ENCODE measurements at regions not wholly inside any gene's neighbourhood (a gene's known extent, or its start where the extent isn't known, plus 50 kb on each side); places are given as distances from the start of the nearest gene placed in this dataset.

DNA sequence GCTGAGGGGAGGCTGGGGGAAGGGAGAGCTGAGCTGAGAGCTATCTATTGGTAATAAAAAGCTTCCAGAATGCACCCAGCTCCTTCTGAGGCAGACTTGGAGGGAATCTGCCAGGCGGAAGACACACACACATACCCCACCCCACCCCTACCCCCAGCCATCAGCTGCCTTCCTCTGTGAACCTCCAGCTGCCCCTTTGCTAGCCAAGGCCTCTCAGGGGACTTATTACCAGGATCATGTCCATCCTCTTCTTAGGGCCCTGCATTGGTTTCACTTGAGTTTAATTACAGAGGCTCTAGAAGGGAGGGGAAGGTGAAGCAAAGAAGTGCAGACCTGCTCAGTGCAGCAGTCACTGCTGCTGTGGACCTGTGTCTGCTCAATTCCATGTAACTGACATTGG is 156.4 kb downstream of the OMA1 start (continued):
- TF ChIP-seq, protein P1, sequence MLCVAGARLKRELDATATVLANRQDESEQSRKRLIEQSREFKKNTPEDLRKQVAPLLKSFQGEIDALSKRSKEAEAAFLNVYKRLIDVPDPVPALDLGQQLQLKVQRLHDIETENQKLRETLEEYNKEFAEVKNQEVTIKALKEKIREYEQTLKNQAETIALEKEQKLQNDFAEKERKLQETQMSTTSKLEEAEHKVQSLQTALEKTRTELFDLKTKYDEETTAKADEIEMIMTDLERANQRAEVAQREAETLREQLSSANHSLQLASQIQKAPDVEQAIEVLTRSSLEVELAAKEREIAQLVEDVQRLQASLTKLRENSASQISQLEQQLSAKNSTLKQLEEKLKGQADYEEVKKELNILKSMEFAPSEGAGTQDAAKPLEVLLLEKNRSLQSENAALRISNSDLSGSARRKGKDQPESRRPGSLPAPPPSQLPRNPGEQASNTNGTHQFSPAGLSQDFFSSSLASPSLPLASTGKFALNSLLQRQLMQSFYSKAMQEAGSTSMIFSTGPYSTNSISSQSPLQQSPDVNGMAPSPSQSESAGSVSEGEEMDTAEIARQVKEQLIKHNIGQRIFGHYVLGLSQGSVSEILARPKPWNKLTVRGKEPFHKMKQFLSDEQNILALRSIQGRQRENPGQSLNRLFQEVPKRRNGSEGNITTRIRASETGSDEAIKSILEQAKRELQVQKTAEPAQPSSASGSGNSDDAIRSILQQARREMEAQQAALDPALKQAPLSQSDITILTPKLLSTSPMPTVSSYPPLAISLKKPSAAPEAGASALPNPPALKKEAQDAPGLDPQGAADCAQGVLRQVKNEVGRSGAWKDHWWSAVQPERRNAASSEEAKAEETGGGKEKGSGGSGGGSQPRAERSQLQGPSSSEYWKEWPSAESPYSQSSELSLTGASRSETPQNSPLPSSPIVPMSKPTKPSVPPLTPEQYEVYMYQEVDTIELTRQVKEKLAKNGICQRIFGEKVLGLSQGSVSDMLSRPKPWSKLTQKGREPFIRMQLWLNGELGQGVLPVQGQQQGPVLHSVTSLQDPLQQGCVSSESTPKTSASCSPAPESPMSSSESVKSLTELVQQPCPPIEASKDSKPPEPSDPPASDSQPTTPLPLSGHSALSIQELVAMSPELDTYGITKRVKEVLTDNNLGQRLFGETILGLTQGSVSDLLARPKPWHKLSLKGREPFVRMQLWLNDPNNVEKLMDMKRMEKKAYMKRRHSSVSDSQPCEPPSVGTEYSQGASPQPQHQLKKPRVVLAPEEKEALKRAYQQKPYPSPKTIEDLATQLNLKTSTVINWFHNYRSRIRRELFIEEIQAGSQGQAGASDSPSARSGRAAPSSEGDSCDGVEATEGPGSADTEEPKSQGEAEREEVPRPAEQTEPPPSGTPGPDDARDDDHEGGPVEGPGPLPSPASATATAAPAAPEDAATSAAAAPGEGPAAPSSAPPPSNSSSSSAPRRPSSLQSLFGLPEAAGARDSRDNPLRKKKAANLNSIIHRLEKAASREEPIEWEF (IDR thresholded peaks at IDR 0.05; ENCODE audit: insufficient replicate concordance, low read depth, low read length) = no peak
- TF ChIP-seq NR2C2 (IDR thresholded peaks at IDR 0.05; ENCODE audit: borderline replicate concordance, control insufficient read depth, insufficient read length, low read depth) (no peak), CBX3 (IDR thresholded peaks at IDR 0.05; ENCODE audit: borderline replicate concordance, low read depth) (no peak), GATAD2B (conservative IDR thresholded peaks at IDR 0.05; ENCODE audit: low read depth) (no peak), RFX5 (IDR thresholded peaks at IDR 0.05; ENCODE audit: low read depth, low read length) (no peak), ASH2L (IDR thresholded peaks at IDR 0.05; ENCODE audit: borderline replicate concordance, low read depth) (no peak), CEBPB (IDR thresholded peaks at IDR 0.05; ENCODE audit: borderline replicate concordance in 1 of 2, low read depth in 2 of 2, low read length in 2 of 2) (no peak), SIN3A (IDR thresholded peaks at IDR 0.05; ENCODE audit: low read depth, low read length) (no peak)
- TF ChIP-seq, protein P2, sequence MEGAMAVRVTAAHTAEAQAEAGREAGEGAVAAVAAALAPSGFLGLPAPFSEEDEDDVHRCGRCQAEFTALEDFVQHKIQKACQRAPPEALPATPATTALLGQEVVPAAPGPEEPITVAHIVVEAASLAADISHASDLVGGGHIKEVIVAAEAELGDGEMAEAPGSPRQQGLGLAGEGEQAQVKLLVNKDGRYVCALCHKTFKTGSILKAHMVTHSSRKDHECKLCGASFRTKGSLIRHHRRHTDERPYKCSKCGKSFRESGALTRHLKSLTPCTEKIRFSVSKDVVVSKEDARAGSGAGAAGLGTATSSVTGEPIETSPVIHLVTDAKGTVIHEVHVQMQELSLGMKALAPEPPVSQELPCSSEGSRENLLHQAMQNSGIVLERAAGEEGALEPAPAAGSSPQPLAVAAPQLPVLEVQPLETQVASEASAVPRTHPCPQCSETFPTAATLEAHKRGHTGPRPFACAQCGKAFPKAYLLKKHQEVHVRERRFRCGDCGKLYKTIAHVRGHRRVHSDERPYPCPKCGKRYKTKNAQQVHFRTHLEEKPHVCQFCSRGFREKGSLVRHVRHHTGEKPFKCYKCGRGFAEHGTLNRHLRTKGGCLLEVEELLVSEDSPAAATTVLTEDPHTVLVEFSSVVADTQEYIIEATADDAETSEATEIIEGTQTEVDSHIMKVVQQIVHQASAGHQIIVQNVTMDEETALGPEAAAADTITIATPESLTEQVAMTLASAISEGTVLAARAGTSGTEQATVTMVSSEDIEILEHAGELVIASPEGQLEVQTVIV (IDR thresholded peaks at IDR 0.05; ENCODE audit: borderline replicate concordance, partially characterized antibody) = no peak
- TF ChIP-seq, protein P3, sequence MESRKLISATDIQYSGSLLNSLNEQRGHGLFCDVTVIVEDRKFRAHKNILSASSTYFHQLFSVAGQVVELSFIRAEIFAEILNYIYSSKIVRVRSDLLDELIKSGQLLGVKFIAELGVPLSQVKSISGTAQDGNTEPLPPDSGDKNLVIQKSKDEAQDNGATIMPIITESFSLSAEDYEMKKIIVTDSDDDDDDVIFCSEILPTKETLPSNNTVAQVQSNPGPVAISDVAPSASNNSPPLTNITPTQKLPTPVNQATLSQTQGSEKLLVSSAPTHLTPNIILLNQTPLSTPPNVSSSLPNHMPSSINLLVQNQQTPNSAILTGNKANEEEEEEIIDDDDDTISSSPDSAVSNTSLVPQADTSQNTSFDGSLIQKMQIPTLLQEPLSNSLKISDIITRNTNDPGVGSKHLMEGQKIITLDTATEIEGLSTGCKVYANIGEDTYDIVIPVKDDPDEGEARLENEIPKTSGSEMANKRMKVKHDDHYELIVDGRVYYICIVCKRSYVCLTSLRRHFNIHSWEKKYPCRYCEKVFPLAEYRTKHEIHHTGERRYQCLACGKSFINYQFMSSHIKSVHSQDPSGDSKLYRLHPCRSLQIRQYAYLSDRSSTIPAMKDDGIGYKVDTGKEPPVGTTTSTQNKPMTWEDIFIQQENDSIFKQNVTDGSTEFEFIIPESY (IDR thresholded peaks at IDR 0.05) = no peak

Measured in GM12878 (cell line).